Fibroblast of lung (primary cell): ENCODE measurements at regions not wholly inside any gene's neighbourhood (a gene's known extent, or its start where the extent isn't known, plus 50 kb on each side); places are given as distances from the start of the nearest gene placed in this dataset.

Experiments used
- DNase-seq, 2 donors: peaks; one replicate each; pipeline versions ENCODE4 v3.0.0 to v3.0.0-alpha.2; 2010; ENCODE audit warnings: low read depth in 2 of 2
- H2AFZ ChIP-seq: 2 replicates; pipeline ENCODE4 v1.5.1; 2012; ENCODE audit warnings: low read length, control low read depth, inconsistent platforms
- H3K27ac ChIP-seq: 2 replicates; pipeline ENCODE4 v1.5.1; 2011; ENCODE audit warnings: low read length, control low read depth; ENCODE audit not compliant: insufficient read depth
- H3K27me3 ChIP-seq: 2 replicates; pipeline ENCODE4 v1.5.1; 2011; ENCODE audit warnings: mild to moderate bottlenecking, low read length; ENCODE audit not compliant: control insufficient read depth, insufficient read depth
- H3K36me3 ChIP-seq: 2 replicates; pipeline ENCODE4 v1.5.1; 2011; ENCODE audit warnings: low read length; ENCODE audit not compliant: control insufficient read depth, insufficient read depth
- H3K4me1 ChIP-seq: 2 replicates; pipeline ENCODE4 v1.5.1; 2011; ENCODE audit warnings: low read length; ENCODE audit not compliant: control insufficient read depth, insufficient read depth; ENCODE audit errors: extremely low read depth
- H3K4me2 ChIP-seq: 2 replicates; pipeline ENCODE4 v1.5.1; 2011; ENCODE audit warnings: low read length, control low read depth; ENCODE audit not compliant: insufficient read depth; ENCODE audit errors: extremely low read depth
- H3K4me3 ChIP-seq, 4 experiments: fragments of 200-600 bp in 1 of 4; sonication (generic) in 1 of 4; replicated peaks in 1 of 4; 2 replicates each; pipeline ENCODE4 v1.5.1; 2011 to 2016; ENCODE audit warnings: low read length in 4 of 4, low read depth in 3 of 4, mild to moderate bottlenecking in 3 of 4, control low read depth in 2 of 4, inconsistent platforms in 1 of 4, mixed read lengths in 1 of 4; ENCODE audit not compliant: insufficient read depth in 1 of 4; ENCODE audit errors: control extremely low read depth in 1 of 4
- H3K79me2 ChIP-seq: 2 replicates; pipeline ENCODE4 v1.5.1; 2012; ENCODE audit warnings: mild to moderate bottlenecking, low read length, inconsistent platforms; ENCODE audit not compliant: control insufficient read depth, insufficient read depth
- H3K9ac ChIP-seq: 2 replicates; pipeline ENCODE4 v1.5.1; 2011; ENCODE audit warnings: mild to moderate bottlenecking, low read length, control low read depth; ENCODE audit not compliant: insufficient read depth
- H3K9me3 ChIP-seq: 2 replicates; pipeline ENCODE4 v1.5.1; 2012; ENCODE audit warnings: low read depth, low read length; ENCODE audit not compliant: control insufficient read depth, insufficient read depth
- H4K20me1 ChIP-seq: 2 replicates; pipeline ENCODE4 v1.5.1; 2011; ENCODE audit warnings: low read length; ENCODE audit not compliant: control insufficient read depth, insufficient read depth; ENCODE audit errors: extremely low read depth
- CTCF ChIP-seq, 2 donors: IDR thresholded peaks in 1 of 2; conservative IDR thresholded peaks in 1 of 2; 1 replicate in 1 of 2; 2 replicates in 1 of 2; pipeline ENCODE4 v1.5.1; 2011 to 2012; ENCODE audit warnings: low read length in 2 of 2, control low read depth in 1 of 2, inconsistent platforms in 1 of 2, low read depth in 1 of 2, mild to moderate bottlenecking in 1 of 2
- EZH2 ChIP-seq: IDR thresholded peaks from 2 replicates; pipeline ENCODE4 v1.5.1; 2012; ENCODE audit warnings: low read length, control low read depth, mild to moderate bottlenecking; ENCODE audit errors: missing control alignments

- TF ChIP-seq CTCF (conservative IDR thresholded peaks at IDR 0.05 in 1 of 2, IDR thresholded peaks at IDR 0.05 in 1 of 2; ENCODE audit: low read depth in 1 of 2, low read length in 2 of 2) (no peak), EZH2 (no peak)
- Histone ChIP-seq H3K36me3 (no peaks in the 10 kb centered on the region), H3K4me3 (no peak overlapping the region), H3K27ac (no peak overlapping the region), H3K79me2 (no peaks in the 10 kb centered on the region), H3K9me3 (no peaks in the 10 kb centered on the region), H3K9ac (no peak overlapping the region), H3K27me3 (no peaks in the 10 kb centered on the region), H3K4me1 (no peaks in the 10 kb centered on the region), H2AFZ (no peak overlapping the region), H4K20me1 (no peaks in the 10 kb centered on the region), H3K4me2 (no peak overlapping the region)
- DNase-seq = no peak
Observed at GRCh38 chr14:82759656-82760055, 1226.0 kb upstream of the SEL1L start.

DNA sequence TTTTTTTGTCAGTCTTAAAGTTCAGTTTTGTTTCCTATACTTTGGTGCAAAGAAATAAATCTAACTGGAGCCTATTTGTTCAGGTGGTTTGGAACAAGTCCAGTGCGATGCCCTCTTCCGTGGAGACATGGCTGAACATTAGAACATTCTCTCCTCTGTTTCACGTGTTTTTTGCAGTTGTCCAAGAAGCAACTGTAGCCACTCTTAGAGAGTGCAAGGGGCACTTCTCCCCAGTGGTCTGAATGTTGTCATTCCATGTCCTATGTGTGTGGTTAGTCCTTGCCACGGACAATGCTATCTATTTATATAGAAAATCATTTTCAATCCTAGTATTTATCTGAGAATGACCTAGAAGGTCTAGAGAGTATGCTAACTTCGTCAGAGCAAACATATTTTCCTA lies 1232.5 kb upstream of the SEL1L start:
- Histone ChIP-seq H3K4me1 (no peaks in the 10 kb centered on the region), H2AFZ (no peak overlapping the region), H3K36me3 (no peaks in the 10 kb centered on the region), H3K27ac (no peak overlapping the region), H3K9ac (no peak overlapping the region), H3K79me2 (no peaks in the 10 kb centered on the region), H4K20me1 (no peaks in the 10 kb centered on the region), H3K9me3 (no peaks in the 10 kb centered on the region), H3K4me3 (no peak overlapping the region), H3K4me2 (no peak overlapping the region), H3K27me3 (no peaks in the 10 kb centered on the region)
- TF ChIP-seq CTCF (conservative IDR thresholded peaks at IDR 0.05 in 1 of 2, IDR thresholded peaks at IDR 0.05 in 1 of 2; ENCODE audit: low read depth in 1 of 2, low read length in 2 of 2) (no peak), EZH2 (no peak)
- DNase-seq = no peak

- Histone ChIP-seq H3K4me2 (no peak overlapping the region), H3K9ac (no peak overlapping the region), H2AFZ (no peak overlapping the region), H3K27me3 (no peaks in the 10 kb centered on the region), H3K36me3 (no peaks in the 10 kb centered on the region), H3K4me1 (no peaks in the 10 kb centered on the region), H3K27ac (no peak overlapping the region), H3K79me2 (no peaks in the 10 kb centered on the region), H4K20me1 (no peaks in the 10 kb centered on the region), H3K4me3 (no peak overlapping the region), H3K9me3 (no peaks in the 10 kb centered on the region)
- no peak for DNase-seq
- TF ChIP-seq EZH2 = no peak
- TF ChIP-seq CTCF (conservative IDR thresholded peaks at IDR 0.05 in 1 of 2, IDR thresholded peaks at IDR 0.05 in 1 of 2; ENCODE audit: low read depth in 1 of 2, low read length in 2 of 2) = no peak
Observed at GRCh38 chr14:82766996-82767395, 1233.3 kb upstream of the SEL1L start.
